ENCODE measurements at regions not wholly inside any gene's neighbourhood (a gene's known extent, or its start where the extent isn't known, plus 50 kb on each side); places are given as distances from the start of the nearest gene placed in this dataset.

DNA sequence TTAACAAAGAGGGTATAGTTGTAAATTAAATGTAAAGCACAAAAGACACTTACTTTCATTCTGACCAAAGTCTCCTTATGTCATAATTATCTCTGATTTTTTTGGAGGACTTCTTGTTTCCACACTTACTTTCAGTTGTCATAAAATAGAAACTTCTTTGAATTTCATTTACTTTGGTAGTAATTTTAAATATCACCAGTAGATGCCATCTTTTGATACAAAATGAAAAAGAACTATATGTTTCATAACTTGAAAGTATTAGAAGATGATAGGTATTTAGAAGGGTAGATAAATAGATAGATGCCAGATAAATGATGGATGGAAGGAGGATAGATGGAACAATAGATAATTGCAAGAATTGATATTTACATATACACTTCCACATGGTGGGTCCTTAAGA lies 1865.3 kb upstream of the CDH9 start:
- peaks cover 5% of the 10 kb centered on the region for H3K9me3 Mint-ChIP-seq
- DNase-seq (no peak), ATAC-seq (ENCODE audit: poor library complexity) (no peak)
- ChIA-PET CTCF (no interaction called here), POLR2A (no interaction called here)
- no peak overlapping the region for H3K4me3 Mint-ChIP-seq
- intact Hi-C loops (cut with DNase I, micrococcal nuclease) = no loop called here
- no peaks in the 10 kb centered on the region for H3K36me3 ChIP-seq (ENCODE audit: insufficient read depth, low read length)
- no peaks in the 10 kb centered on the region for H3K27me3 ChIP-seq (ENCODE audit: control insufficient read depth in 1 of 2, insufficient read depth in 2 of 2, low read length in 2 of 2)
- no peaks in the 10 kb centered on the region for H3K4me1 ChIP-seq (ENCODE audit: insufficient read depth, low read length)
- H3K27ac Mint-ChIP-seq = no peak overlapping the region
- no peak overlapping the region for H3K4me3 ChIP-seq (ENCODE audit: low read length)
- H3K27me3 Mint-ChIP-seq = no peaks in the 10 kb centered on the region
- no peaks in the 10 kb centered on the region for H3K36me3 Mint-ChIP-seq (ENCODE audit: low read depth)
- no peaks in the 10 kb centered on the region for H3K4me1 Mint-ChIP-seq (ENCODE audit: low read depth)
- H3K9me3 ChIP-seq (ENCODE audit: control insufficient read depth in 1 of 2, insufficient read depth in 1 of 2, low read length in 2 of 2) = peaks cover 0 to 9% of the 10 kb centered on the region in 2 experiments
- H3K27ac ChIP-seq (ENCODE audit: low read depth in 1 of 2, low read length in 2 of 2) = no peak overlapping the region
- TF ChIP-seq, protein P1, sequence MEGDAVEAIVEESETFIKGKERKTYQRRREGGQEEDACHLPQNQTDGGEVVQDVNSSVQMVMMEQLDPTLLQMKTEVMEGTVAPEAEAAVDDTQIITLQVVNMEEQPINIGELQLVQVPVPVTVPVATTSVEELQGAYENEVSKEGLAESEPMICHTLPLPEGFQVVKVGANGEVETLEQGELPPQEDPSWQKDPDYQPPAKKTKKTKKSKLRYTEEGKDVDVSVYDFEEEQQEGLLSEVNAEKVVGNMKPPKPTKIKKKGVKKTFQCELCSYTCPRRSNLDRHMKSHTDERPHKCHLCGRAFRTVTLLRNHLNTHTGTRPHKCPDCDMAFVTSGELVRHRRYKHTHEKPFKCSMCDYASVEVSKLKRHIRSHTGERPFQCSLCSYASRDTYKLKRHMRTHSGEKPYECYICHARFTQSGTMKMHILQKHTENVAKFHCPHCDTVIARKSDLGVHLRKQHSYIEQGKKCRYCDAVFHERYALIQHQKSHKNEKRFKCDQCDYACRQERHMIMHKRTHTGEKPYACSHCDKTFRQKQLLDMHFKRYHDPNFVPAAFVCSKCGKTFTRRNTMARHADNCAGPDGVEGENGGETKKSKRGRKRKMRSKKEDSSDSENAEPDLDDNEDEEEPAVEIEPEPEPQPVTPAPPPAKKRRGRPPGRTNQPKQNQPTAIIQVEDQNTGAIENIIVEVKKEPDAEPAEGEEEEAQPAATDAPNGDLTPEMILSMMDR (IDR thresholded peaks at IDR 0.05) = no peak

- no peaks in the 10 kb centered on the region for H3K27me3 ChIP-seq (ENCODE audit: control insufficient read depth in 1 of 2, insufficient read depth in 2 of 2, low read length in 2 of 2)
- no peak overlapping the region for H3K4me3 ChIP-seq (ENCODE audit: low read length)
- no peak for DNase-seq
- no peaks in the 10 kb centered on the region for H3K36me3 ChIP-seq (ENCODE audit: insufficient read depth, low read length)
- TF ChIP-seq, protein P1 (IDR thresholded peaks at IDR 0.05) = no peak
- CTCF ChIA-PET = no interaction called here
- Mint-ChIP-seq H3K27me3 (no peaks in the 10 kb centered on the region), H3K4me1 (ENCODE audit: low read depth) (no peaks in the 10 kb centered on the region), H3K9me3 (peaks cover 6% of the 10 kb centered on the region), H3K36me3 (ENCODE audit: low read depth) (no peaks in the 10 kb centered on the region), H3K4me3 (no peak overlapping the region), H3K27ac (no peak overlapping the region)
- ATAC-seq (ENCODE audit: poor library complexity) = no peak
- intact Hi-C loops (cut with DNase I, micrococcal nuclease) = no loop called here
- POLR2A ChIA-PET = no interaction called here
- peaks cover 0 to 13% of the 10 kb centered on the region in 2 experiments for H3K9me3 ChIP-seq (ENCODE audit: control insufficient read depth in 1 of 2, insufficient read depth in 1 of 2, low read length in 2 of 2)
- H3K27ac ChIP-seq (ENCODE audit: low read depth in 1 of 2, low read length in 2 of 2) = no peak overlapping the region
- H3K4me1 ChIP-seq (ENCODE audit: insufficient read depth, low read length) = no peaks in the 10 kb centered on the region
Observed at GRCh38 chr5:28896949-28897348, 1858.6 kb upstream of the CDH9 start.

GRCh38 chr5:28880936-28881335 lies 1842.5 kb upstream of the CDH9 start:
- TF ChIP-seq, protein P1 (IDR thresholded peaks at IDR 0.05) = no peak
- ATAC-seq (ENCODE audit: poor library complexity) = no peak
- Histone ChIP-seq H3K36me3 (ENCODE audit: insufficient read depth, low read length) (no peaks in the 10 kb centered on the region), H3K9me3 (ENCODE audit: control insufficient read depth in 1 of 2, insufficient read depth in 1 of 2, low read length in 2 of 2) (peaks cover 4 to 5% of the 10 kb centered on the region in 2 experiments), H3K27me3 (ENCODE audit: control insufficient read depth in 1 of 2, insufficient read depth in 2 of 2, low read length in 2 of 2) (no peaks in the 10 kb centered on the region), H3K4me3 (ENCODE audit: low read length) (no peak overlapping the region), H3K27ac (ENCODE audit: low read depth in 1 of 2, low read length in 2 of 2) (no peak overlapping the region), H3K4me1 (ENCODE audit: insufficient read depth, low read length) (no peaks in the 10 kb centered on the region)
- Mint-ChIP-seq H3K36me3 (ENCODE audit: low read depth) (no peaks in the 10 kb centered on the region), H3K4me1 (ENCODE audit: low read depth) (no peaks in the 10 kb centered on the region), H3K27me3 (no peaks in the 10 kb centered on the region), H3K4me3 (no peak overlapping the region), H3K9me3 (peaks cover 21% of the 10 kb centered on the region), H3K27ac (no peak overlapping the region)
- CTCF ChIA-PET = interaction anchor here (0.7 kb wide), 1 partner anchor 214 kb away, joined by 4 read pairs; no protein-coding TSS in a partner anchor
- no peak for DNase-seq
- intact Hi-C loops (cut with DNase I, micrococcal nuclease) = no loop called here
- POLR2A ChIA-PET = no interaction called here

Data from CD4-positive, alpha-beta T cell (primary cell).